IMR-90 (cell line): ENCODE measurements at regions not wholly inside any gene's neighbourhood (a gene's known extent, or its start where the extent isn't known, plus 50 kb on each side); places are given as distances from the start of the nearest gene placed in this dataset.

ENCODE experiments used
- ATAC-seq: fragments of 200-7000 bp; cut with Tn5 transposase; 2 replicates; pipeline ENCODE4 v1.9.1; 2020; ENCODE audit warnings: low read depth, mild to moderate bottlenecking, moderate library complexity
- BruUV-seq: library from RNA; stranded (reverse); fragments of 400-500 nt; replicated peaks from 2 replicates; lab custom pipeline; 2021; lab: Mats Ljungman, UMichigan
- CTCF ChIA-PET: fragments of 300-600 bp; formaldehyde crosslinking; extraction: SDS; loops from one replicate; lab custom pipeline; 2021; ENCODE audit warnings: antibody characterized with exemption; lab: Yijun Ruan, JAX
- POLR2A ChIA-PET: fragments of 300-600 bp; sonication (Branson Sonifier 250); formaldehyde crosslinking; loops from one replicate; lab custom pipeline; 2022; ENCODE audit warnings: antibody characterized with exemption; ENCODE audit not compliant: unreplicated experiment; lab: Charles Lee
- DNase-seq: peaks from one replicate; pipeline ENCODE4 v3.0.0; 2013
- H2AFZ ChIP-seq: replicated peaks from 2 replicates; pipeline ENCODE3; 2013; ENCODE audit warnings: low read length, mild to moderate bottlenecking; ENCODE audit not compliant: poor library complexity
- H2AK5ac ChIP-seq: 2 replicates; pipeline ENCODE4 v1.6.1; 2013; ENCODE audit warnings: low read depth, low read length, inconsistent platforms
- H2AK9ac ChIP-seq: replicated peaks from 2 replicates; pipeline ENCODE3; 2013; ENCODE audit warnings: mild to moderate bottlenecking, low read depth, low read length, moderate library complexity; ENCODE audit not compliant: poor library complexity
- H2BK120ac ChIP-seq: 2 replicates; pipeline ENCODE4 v1.6.1; 2013; ENCODE audit warnings: low read depth, low read length, inconsistent platforms
- H2BK15ac ChIP-seq: 3 replicates; pipeline ENCODE4 v1.6.1; 2013; ENCODE audit warnings: low read depth, low read length, inconsistent platforms
- H2BK20ac ChIP-seq: 2 replicates; pipeline ENCODE4 v1.6.1; 2013; ENCODE audit warnings: low read depth, mild to moderate bottlenecking, inconsistent platforms, low read length, moderate library complexity
- H2BK5ac ChIP-seq: 2 replicates; pipeline ENCODE4 v1.6.1; 2013; ENCODE audit warnings: mild to moderate bottlenecking, low read depth, low read length, inconsistent platforms; ENCODE audit not compliant: poor library complexity, severe bottlenecking
- H3K14ac ChIP-seq: replicated peaks from 2 replicates; pipeline ENCODE4 v1.6.1; 2013; ENCODE audit warnings: low read depth, low read length, inconsistent platforms
- H3K18ac ChIP-seq: 2 replicates; pipeline ENCODE4 v1.6.1; 2013; ENCODE audit warnings: low read depth, low read length, control low read depth
- H3K23ac ChIP-seq: 2 replicates; pipeline ENCODE4 v1.6.1; 2013; ENCODE audit warnings: low read depth, low read length, inconsistent platforms
- H3K27ac ChIP-seq: 2 replicates; pipeline ENCODE4 v1.5.1; 2013; ENCODE audit warnings: mild to moderate bottlenecking, control low read depth, low read length; ENCODE audit not compliant: insufficient read depth
- H3K27me3 ChIP-seq: 2 replicates; pipeline ENCODE4 v1.6.1; 2013; ENCODE audit warnings: low read length; ENCODE audit not compliant: control insufficient read depth, insufficient read depth
- H3K36me3 ChIP-seq: 2 replicates; pipeline ENCODE4 v1.6.1; 2013; ENCODE audit warnings: low read length, mixed read lengths; ENCODE audit not compliant: control insufficient read depth, insufficient read depth
- H3K4ac ChIP-seq: 2 replicates; pipeline ENCODE4 v1.6.1; 2013; ENCODE audit warnings: low read depth, low read length, inconsistent platforms
- H3K4me1 ChIP-seq: 2 replicates; pipeline ENCODE4 v1.6.1; 2013; ENCODE audit warnings: low read length, mixed read lengths; ENCODE audit not compliant: control insufficient read depth, insufficient read depth
- H3K4me2 ChIP-seq: 2 replicates; pipeline ENCODE4 v1.6.1; 2013; ENCODE audit warnings: low read depth, mild to moderate bottlenecking, control low read depth, low read length, moderate library complexity
- H3K4me3 ChIP-seq: 2 replicates; pipeline ENCODE4 v1.5.1; 2013; ENCODE audit warnings: low read depth, mild to moderate bottlenecking, control low read depth, low read length, moderate library complexity; ENCODE audit not compliant: insufficient read depth
- H3K56ac ChIP-seq: 2 replicates; pipeline ENCODE4 v1.6.1; 2013; ENCODE audit warnings: low read length, inconsistent platforms; ENCODE audit not compliant: insufficient read depth; ENCODE audit errors: extremely low read depth
- H3K79me1 ChIP-seq, 2 experiments: 2 replicates each; pipeline ENCODE4 v1.6.1; 2013; ENCODE audit warnings: low read length in 2 of 2, inconsistent platforms in 1 of 2, low read depth in 1 of 2
- H3K9ac ChIP-seq: 2 replicates; pipeline ENCODE4 v1.6.1; 2013; ENCODE audit warnings: low read depth, low read length, control low read depth
- H3K9me1 ChIP-seq: 2 replicates; pipeline ENCODE4 v1.6.1; 2013; ENCODE audit warnings: low read length, inconsistent platforms; ENCODE audit not compliant: insufficient read depth
- H3K9me3 ChIP-seq: 2 replicates; pipeline ENCODE4 v1.6.1; 2013; ENCODE audit warnings: low read length; ENCODE audit not compliant: control insufficient read depth, insufficient read depth
- H4K20me1 ChIP-seq: 2 replicates; pipeline ENCODE4 v1.6.1; 2013; ENCODE audit warnings: low read length, inconsistent platforms; ENCODE audit not compliant: insufficient read depth
- H4K5ac ChIP-seq: 2 replicates; pipeline ENCODE4 v1.6.1; 2013; ENCODE audit warnings: mild to moderate bottlenecking, low read depth, low read length, control low read depth
- H4K8ac ChIP-seq, 2 experiments: 2 replicates each; pipeline ENCODE4 v1.6.1; 2013; ENCODE audit warnings: low read depth in 2 of 2, low read length in 2 of 2, control low read depth in 1 of 2, inconsistent platforms in 1 of 2
- H4K91ac ChIP-seq: 2 replicates; pipeline ENCODE4 v1.6.1; 2013; ENCODE audit warnings: low read depth, low read length, inconsistent platforms; ENCODE audit not compliant: insufficient read depth
- BHLHE40 ChIP-seq: fragments of 150-350 bp; IDR thresholded peaks from 2 replicates; pipeline ENCODE4 v1.6.1; 2016; ENCODE audit warnings: mild to moderate bottlenecking, low read depth, low read length
- CEBPB ChIP-seq: IDR thresholded peaks from 2 replicates; pipeline ENCODE4 v1.6.1; 2012; ENCODE audit warnings: low read depth, low read length, improper control_type of control experiment
- CHD1 ChIP-seq: IDR thresholded peaks from 2 replicates; pipeline ENCODE4 v1.6.1; 2012; ENCODE audit warnings: low read depth, low read length, improper control_type of control experiment
- FOS ChIP-seq: fragments of 150-350 bp; IDR thresholded peaks from 2 replicates; pipeline ENCODE4 v1.6.1; 2016; ENCODE audit warnings: low read depth, low read length
- MAFK ChIP-seq: IDR thresholded peaks from 2 replicates; pipeline ENCODE4 v1.6.1; 2012; ENCODE audit warnings: low read depth, low read length, improper control_type of control experiment
- MAZ ChIP-seq: IDR thresholded peaks from 2 replicates; pipeline ENCODE4 v1.6.1; 2012; ENCODE audit warnings: low read depth, mild to moderate bottlenecking, low read length, improper control_type of control experiment, moderate library complexity, borderline replicate concordance
- MXI1 ChIP-seq: IDR thresholded peaks from 2 replicates; pipeline ENCODE4 v1.6.1; 2012; ENCODE audit warnings: low read depth, mild to moderate bottlenecking, low read length, moderate library complexity, borderline replicate concordance
- NFE2L2 ChIP-seq: fragments of 150-350 bp; IDR thresholded peaks from 2 replicates; pipeline ENCODE4 v1.6.1; 2016; ENCODE audit warnings: low read depth, mild to moderate bottlenecking, low read length
- POLR2A ChIP-seq: IDR thresholded peaks from 2 replicates; pipeline ENCODE4 v1.6.1; 2012; ENCODE audit warnings: mild to moderate bottlenecking, low read depth, low read length
- RAD21 ChIP-seq: IDR thresholded peaks from 2 replicates; pipeline ENCODE4 v1.6.1; 2012; ENCODE audit warnings: low read length, improper control_type of control experiment
- RCOR1 ChIP-seq: IDR thresholded peaks from 2 replicates; pipeline ENCODE4 v1.6.1; 2012; ENCODE audit warnings: mild to moderate bottlenecking, low read length, improper control_type of control experiment; ENCODE audit not compliant: insufficient replicate concordance
- RFX5 ChIP-seq: IDR thresholded peaks from 2 replicates; pipeline ENCODE4 v1.8.0; 2012; ENCODE audit warnings: low read depth, mild to moderate bottlenecking, low read length, moderate library complexity
- SMC3 ChIP-seq: fragments of 150-350 bp; IDR thresholded peaks from 2 replicates; pipeline ENCODE4 v1.6.1; 2016; ENCODE audit warnings: low read depth, mild to moderate bottlenecking, antibody characterized with exemption, low read length, moderate library complexity
- WGBS, 2 experiments: methylation state at CpG; one replicate each; pipeline versions ENCODE4 v1.1.5 to v1.1.7; 2013; ENCODE audit warnings: missing lambda C conversion rate in 2 of 2; ENCODE audit not compliant: insufficient read length in 1 of 2; ENCODE audit errors: extremely low coverage in 2 of 2; 5-methylcytosine and 5-hydroxymethylcytosine counted together
- dilution Hi-C: fragments of 300-500 bp; cut with HindIII; formaldehyde crosslinking; loops from one replicate; pipeline ENCODE4 v1.14.3; 2018; ENCODE audit warnings: low sequenced_read_pairs; ENCODE audit not compliant: unreplicated experiment
- in situ Hi-C: fragments of 300-500 bp; cut with MboI; formaldehyde crosslinking; loops from 3 replicates; pipeline ENCODE4 v1.14.3; 2019; ENCODE audit warnings: low sequenced_read_pairs, inconsistent platforms, mixed read lengths
- intact Hi-C: fragments of 100-400 bp; cut with micrococcal nuclease; formaldehyde crosslinking; loops from 2 replicates; pipeline ENCODE4 v1.10.0; 2022
- TF ChIP-seq, protein P1 (sequence below): conservative IDR thresholded peaks from 2 replicates; pipeline ENCODE4 v1.5.1; 2012; ENCODE audit warnings: mild to moderate bottlenecking, low read depth, low read length, improper control_type of control experiment
- TF ChIP-seq, protein P2 (sequence below): fragments of 150-350 bp; IDR thresholded peaks from 2 replicates; pipeline ENCODE4 v1.6.1; 2017; ENCODE audit warnings: mild to moderate bottlenecking, antibody characterized with exemption, low read length, low read depth
- TF ChIP-seq, protein P3 (sequence below): fragments of 150-350 bp; IDR thresholded peaks from 2 replicates; pipeline ENCODE4 v1.6.1; 2016; ENCODE audit warnings: low read depth, mild to moderate bottlenecking, low read length, moderate library complexity, borderline replicate concordance

DNA sequence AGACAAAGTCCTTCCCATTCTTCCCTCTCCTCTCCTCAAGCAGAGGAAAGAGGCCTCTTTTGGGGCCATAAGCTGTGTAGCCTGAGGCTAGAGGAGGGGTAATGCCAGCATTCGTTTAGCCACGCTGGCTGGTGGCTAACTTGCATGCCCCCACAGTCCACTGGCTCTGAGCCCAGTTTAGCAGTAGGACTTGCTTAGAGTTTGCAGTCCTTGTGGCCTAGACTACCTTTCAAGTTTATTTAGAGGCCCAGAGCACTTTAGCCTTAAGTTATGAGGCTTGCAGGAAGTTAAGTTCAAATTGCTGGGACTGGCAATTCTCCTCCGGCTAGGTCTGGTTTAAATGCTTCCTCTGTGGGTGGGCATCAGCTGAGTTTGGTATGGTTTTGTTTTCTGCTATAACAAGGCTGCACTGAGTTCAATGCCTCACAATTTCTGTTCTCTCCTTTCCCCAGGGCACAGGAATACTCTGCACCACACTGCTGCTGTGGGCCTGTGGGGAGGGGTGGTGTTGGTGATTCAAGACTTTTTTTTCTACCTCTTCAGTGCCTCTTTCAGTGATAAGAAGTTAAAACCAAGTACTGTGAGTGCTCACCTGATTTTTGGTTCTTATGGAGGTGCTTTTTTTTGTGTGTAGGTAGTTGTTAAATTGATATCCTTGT, 281.0 kb upstream of the C11orf87 start:
- no peaks in the 10 kb centered on the region for H3K4me1 ChIP-seq
- H3K27ac ChIP-seq = no peak overlapping the region
- no peaks in the 10 kb centered on the region for H3K9me3 ChIP-seq
- H3K14ac ChIP-seq = no peak overlapping the region
- H4K8ac ChIP-seq = no peak overlapping the region
- no peak overlapping the region for H2BK120ac ChIP-seq
- TF ChIP-seq NFE2L2 = no peak
- TF ChIP-seq, protein P1, sequence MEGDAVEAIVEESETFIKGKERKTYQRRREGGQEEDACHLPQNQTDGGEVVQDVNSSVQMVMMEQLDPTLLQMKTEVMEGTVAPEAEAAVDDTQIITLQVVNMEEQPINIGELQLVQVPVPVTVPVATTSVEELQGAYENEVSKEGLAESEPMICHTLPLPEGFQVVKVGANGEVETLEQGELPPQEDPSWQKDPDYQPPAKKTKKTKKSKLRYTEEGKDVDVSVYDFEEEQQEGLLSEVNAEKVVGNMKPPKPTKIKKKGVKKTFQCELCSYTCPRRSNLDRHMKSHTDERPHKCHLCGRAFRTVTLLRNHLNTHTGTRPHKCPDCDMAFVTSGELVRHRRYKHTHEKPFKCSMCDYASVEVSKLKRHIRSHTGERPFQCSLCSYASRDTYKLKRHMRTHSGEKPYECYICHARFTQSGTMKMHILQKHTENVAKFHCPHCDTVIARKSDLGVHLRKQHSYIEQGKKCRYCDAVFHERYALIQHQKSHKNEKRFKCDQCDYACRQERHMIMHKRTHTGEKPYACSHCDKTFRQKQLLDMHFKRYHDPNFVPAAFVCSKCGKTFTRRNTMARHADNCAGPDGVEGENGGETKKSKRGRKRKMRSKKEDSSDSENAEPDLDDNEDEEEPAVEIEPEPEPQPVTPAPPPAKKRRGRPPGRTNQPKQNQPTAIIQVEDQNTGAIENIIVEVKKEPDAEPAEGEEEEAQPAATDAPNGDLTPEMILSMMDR = no peak
- no peak for TF ChIP-seq MAZ
- TF ChIP-seq, protein P2, sequence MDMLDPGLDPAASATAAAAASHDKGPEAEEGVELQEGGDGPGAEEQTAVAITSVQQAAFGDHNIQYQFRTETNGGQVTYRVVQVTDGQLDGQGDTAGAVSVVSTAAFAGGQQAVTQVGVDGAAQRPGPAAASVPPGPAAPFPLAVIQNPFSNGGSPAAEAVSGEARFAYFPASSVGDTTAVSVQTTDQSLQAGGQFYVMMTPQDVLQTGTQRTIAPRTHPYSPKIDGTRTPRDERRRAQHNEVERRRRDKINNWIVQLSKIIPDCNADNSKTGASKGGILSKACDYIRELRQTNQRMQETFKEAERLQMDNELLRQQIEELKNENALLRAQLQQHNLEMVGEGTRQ = no peak
- no peak for TF ChIP-seq BHLHE40
- no peak for TF ChIP-seq MXI1
- TF ChIP-seq RAD21 = no peak
- no peak for TF ChIP-seq CEBPB
- TF ChIP-seq POLR2A = no peak
- no peak for TF ChIP-seq RCOR1
- no peak for TF ChIP-seq MAFK
- TF ChIP-seq SMC3 = no peak
- no peak for TF ChIP-seq FOS
- TF ChIP-seq, protein P3, sequence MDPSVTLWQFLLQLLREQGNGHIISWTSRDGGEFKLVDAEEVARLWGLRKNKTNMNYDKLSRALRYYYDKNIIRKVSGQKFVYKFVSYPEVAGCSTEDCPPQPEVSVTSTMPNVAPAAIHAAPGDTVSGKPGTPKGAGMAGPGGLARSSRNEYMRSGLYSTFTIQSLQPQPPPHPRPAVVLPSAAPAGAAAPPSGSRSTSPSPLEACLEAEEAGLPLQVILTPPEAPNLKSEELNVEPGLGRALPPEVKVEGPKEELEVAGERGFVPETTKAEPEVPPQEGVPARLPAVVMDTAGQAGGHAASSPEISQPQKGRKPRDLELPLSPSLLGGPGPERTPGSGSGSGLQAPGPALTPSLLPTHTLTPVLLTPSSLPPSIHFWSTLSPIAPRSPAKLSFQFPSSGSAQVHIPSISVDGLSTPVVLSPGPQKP = no peak
- no peak for TF ChIP-seq RFX5
- TF ChIP-seq CHD1 = no peak
- H3K4ac ChIP-seq = no peak overlapping the region
- H3K4me3 ChIP-seq = no peak overlapping the region
- no peaks in the 10 kb centered on the region for H3K36me3 ChIP-seq
- no peak overlapping the region for H3K23ac ChIP-seq
- no peak overlapping the region for H2AK5ac ChIP-seq
- no peak overlapping the region for H2BK15ac ChIP-seq
- no peaks in the 10 kb centered on the region; the same call in 1 of the 2 replicates for H3K27me3 ChIP-seq
- dilution Hi-C loops = no loop called here
- H3K9ac ChIP-seq = no peak overlapping the region
- DNase-seq = no peak
- CTCF ChIA-PET = interaction anchor here (0.7 kb wide), 1 partner anchor 193 kb away, joined by 5 read pairs; no protein-coding TSS in a partner anchor
- no peak overlapping the region for H2AK9ac ChIP-seq
- no peak for ATAC-seq
- no peak overlapping the region for H4K91ac ChIP-seq
- no TSS peak for BruUV-seq
- intact Hi-C loops = no loop called here
- no peak overlapping the region; the same call in 1 of the 2 replicates for H3K56ac ChIP-seq
- H2AFZ ChIP-seq = no peak overlapping the region
- no peaks in the 10 kb centered on the region for H4K20me1 ChIP-seq
- WGBS, 2 experiments = 40% methylated on average over 1 of the region's 3 CpGs; no CpG with 5 or more reads in 1 of the 2 experiments
- no peak overlapping the region for H2BK20ac ChIP-seq
- POLR2A ChIA-PET = no interaction called here
- in situ Hi-C loops = no loop called here
- no peaks in the 10 kb centered on the region for H3K79me1 ChIP-seq
- H3K18ac ChIP-seq = no peak overlapping the region
- no peak overlapping the region for H3K4me2 ChIP-seq
- no peak overlapping the region for H2BK5ac ChIP-seq
- no peak overlapping the region for H4K5ac ChIP-seq
- no peaks in the 10 kb centered on the region for H3K9me1 ChIP-seq
